ENCODE measurements at regions not wholly inside any gene's neighbourhood (a gene's known extent, or its start where the extent isn't known, plus 50 kb on each side); places are given as distances from the start of the nearest gene placed in this dataset.

- no peak for TF ChIP-seq TAF1 (IDR thresholded peaks at IDR 0.05; ENCODE audit: low read depth, low read length)
- no peak for TF ChIP-seq ASH2L (IDR thresholded peaks at IDR 0.05; ENCODE audit: low read length)
- no peak for TF ChIP-seq JUN (IDR thresholded peaks at IDR 0.05; ENCODE audit: low read depth, low read length)
Measured at GRCh38 chr1:60868901-60869663, 213.3 kb upstream of the NFIA start.
